Colonic mucosa (tissue), 4 donors: ENCODE measurements at regions not wholly inside any gene's neighbourhood (a gene's known extent, or its start where the extent isn't known, plus 50 kb on each side); places are given as distances from the start of the nearest gene placed in this dataset.

Experiments used
- DNase-seq: peaks from one replicate; pipeline ENCODE4 v3.0.0-alpha.2; 2020
- H3K27ac ChIP-seq: fragments of 200-600 bp; one replicate; pipeline ENCODE4 v1.8.0; 2021
- H3K27me3 ChIP-seq: fragments of 200-600 bp; one replicate; pipeline ENCODE4 v1.8.0; 2021
- H3K36me3 ChIP-seq: fragments of 200-600 bp; one replicate; pipeline ENCODE4 v1.8.0; 2021
- H3K4me1 ChIP-seq: fragments of 200-600 bp; one replicate; pipeline ENCODE4 v1.8.0; 2021; ENCODE audit warnings: mild to moderate bottlenecking
- H3K4me3 ChIP-seq: fragments of 200-600 bp; one replicate; pipeline ENCODE4 v1.8.0; 2021
- H3K9ac ChIP-seq, 2 donors: one replicate each; pipeline ENCODE4 v1.7.0; 2013; ENCODE audit warnings: control low read depth in 2 of 2, low read depth in 2 of 2, low read length in 2 of 2
- H3K9me3 ChIP-seq: fragments of 200-600 bp; one replicate; pipeline ENCODE4 v1.8.0; 2021
- CTCF ChIP-seq: fragments of 200-600 bp; IDR thresholded peaks from one replicate; pipeline ENCODE4 v1.8.0; 2022; ENCODE audit warnings: antibody characterized with exemption, mild to moderate bottlenecking
- intact Hi-C: fragments of 100-400 bp; cut with DNase I; formaldehyde crosslinking; loops from one replicate; pipeline ENCODE4 v1.14.1; 2022
- donor health status: healthy.
- donor health status: DM: no; HTN: no; CAD: no.
- donor health status: DM: no; HTN: no; CAD: no.

GRCh38 chr14:51574009-51574408 is 77.7 kb upstream of the FRMD6 start:
- intact Hi-C loops, result no loop called here

GRCh38 chr14:51575349-51576116 is 76.2 kb upstream of the FRMD6 start:
- Histone ChIP-seq H3K4me1 (no peaks in the 10 kb centered on the region), H3K4me3 (no peak overlapping the region), H3K27ac (no peak overlapping the region), H3K9ac (no peak overlapping the region), H3K9me3 (no peaks in the 10 kb centered on the region), H3K27me3 (no peaks in the 10 kb centered on the region), H3K36me3 (no peaks in the 10 kb centered on the region)
- intact Hi-C loops, result no loop called here
- no peak for DNase-seq
- TF ChIP-seq CTCF, result no peak

More at GRCh38 chr14:51574009-51574408, 77.7 kb upstream of the FRMD6 start:
- H3K36me3 ChIP-seq, result no peaks in the 10 kb centered on the region
- no peak overlapping the region for H3K27ac ChIP-seq
- no peaks in the 10 kb centered on the region for H3K4me1 ChIP-seq
- TF ChIP-seq CTCF, result no peak
- H3K9ac ChIP-seq, result no peak overlapping the region
- H3K9me3 ChIP-seq, result no peaks in the 10 kb centered on the region
- DNase-seq, result no peak
- no peaks in the 10 kb centered on the region for H3K27me3 ChIP-seq
- H3K4me3 ChIP-seq, result no peak overlapping the region

- intact Hi-C loops, result no loop called here
- no peak for DNase-seq
- no peaks in the 10 kb centered on the region for H3K9me3 ChIP-seq
- H3K36me3 ChIP-seq, result no peaks in the 10 kb centered on the region
- no peak for TF ChIP-seq CTCF
- no peak overlapping the region for H3K9ac ChIP-seq
- H3K27ac ChIP-seq, result no peak overlapping the region
- H3K27me3 ChIP-seq, result no peaks in the 10 kb centered on the region
- H3K4me1 ChIP-seq, result no peaks in the 10 kb centered on the region
- no peak overlapping the region for H3K4me3 ChIP-seq
Observed at GRCh38 chr14:51576117-51576430, 75.6 kb upstream of the FRMD6 start.

GRCh38 chr14:51576879-51577278 is 74.8 kb upstream of the FRMD6 start:
- no peak for DNase-seq
- Histone ChIP-seq H3K27ac (no peak overlapping the region), H3K9me3 (no peaks in the 10 kb centered on the region), H3K9ac (no peak overlapping the region), H3K4me3 (no peak overlapping the region), H3K4me1 (no peaks in the 10 kb centered on the region), H3K27me3 (no peaks in the 10 kb centered on the region), H3K36me3 (no peaks in the 10 kb centered on the region)
- TF ChIP-seq CTCF, result no peak
- intact Hi-C loops, result no loop called here

GRCh38 chr14:51578853-51579252 is 72.9 kb upstream of the FRMD6 start:
- no peaks in the 10 kb centered on the region for H3K4me1 ChIP-seq
- no peaks in the 10 kb centered on the region for H3K36me3 ChIP-seq
- H3K4me3 ChIP-seq, result no peak overlapping the region
- no peaks in the 10 kb centered on the region for H3K9me3 ChIP-seq
- TF ChIP-seq CTCF, result no peak
- intact Hi-C loops, result no loop called here
- no peak overlapping the region for H3K27ac ChIP-seq
- no peak for DNase-seq
- H3K9ac ChIP-seq, result no peak overlapping the region
- H3K27me3 ChIP-seq, result no peaks in the 10 kb centered on the region
